GM21360 (cell line): ENCODE measurements at regions not wholly inside any gene's neighbourhood (a gene's known extent, or its start where the extent isn't known, plus 50 kb on each side); places are given as distances from the start of the nearest gene placed in this dataset.

Source experiments
- ATAC-seq: cut with Tn5 transposase; IDR thresholded peaks from one replicate; pipeline ENCODE4 v1.9.1; 2021; ENCODE audit warnings: mild to moderate bottlenecking, moderate library complexity; ENCODE audit not compliant: unreplicated experiment

- ATAC-seq: no peak
Observed at GRCh38 chr16:65445313-65446260, 323.7 kb upstream of the CDH11 start.

GRCh38 chr16:65441501-65441900 lies 319.6 kb upstream of the CDH11 start:
- no peak for ATAC-seq

GRCh38 chr16:65429504-65430181 lies 307.8 kb upstream of the CDH11 start:
- no peak for ATAC-seq

- ATAC-seq: no peak
Observed at GRCh38 chr16:65426484-65426883, 304.6 kb upstream of the CDH11 start.

- no peak for ATAC-seq
Observed at GRCh38 chr16:65422934-65423333, 301.1 kb upstream of the CDH11 start.

GRCh38 chr16:65421596-65421995 lies 299.7 kb upstream of the CDH11 start:
- ATAC-seq: no peak

- ATAC-seq: no peak
Observed at GRCh38 chr16:65418435-65418834, 296.6 kb upstream of the CDH11 start.

GRCh38 chr16:65415460-65415859 lies 293.6 kb upstream of the CDH11 start:
- no peak for ATAC-seq

GRCh38 chr16:65414284-65414984 lies 292.6 kb upstream of the CDH11 start:
- no peak for ATAC-seq

GRCh38 chr16:65413861-65414260 lies 292.0 kb upstream of the CDH11 start:
- no peak for ATAC-seq

GRCh38 chr16:65410801-65411200 lies 288.9 kb upstream of the CDH11 start:
- no peak for ATAC-seq

- ATAC-seq: no peak
Observed at GRCh38 chr16:65409510-65409909, 287.6 kb upstream of the CDH11 start.

- no peak for ATAC-seq
Observed at GRCh38 chr16:65406933-65407332, 285.1 kb upstream of the CDH11 start.

GRCh38 chr16:65406116-65406515 lies 284.3 kb upstream of the CDH11 start:
- no peak for ATAC-seq

- ATAC-seq: no peak
Observed at GRCh38 chr16:65394281-65394680, 272.4 kb upstream of the CDH11 start.

- no peak for ATAC-seq
Observed at GRCh38 chr16:65392806-65393565, 271.1 kb upstream of the CDH11 start.

- ATAC-seq: no peak
Observed at GRCh38 chr16:65388592-65388991, 266.7 kb upstream of the CDH11 start.

- no peak for ATAC-seq
Observed at GRCh38 chr16:65386672-65387071, 264.8 kb upstream of the CDH11 start.

GRCh38 chr16:65384441-65384840 lies 262.6 kb upstream of the CDH11 start:
- no peak for ATAC-seq

- ATAC-seq: no peak
Observed at GRCh38 chr16:65377195-65377594, 255.3 kb upstream of the CDH11 start.

- ATAC-seq: no peak
Observed at GRCh38 chr16:65376601-65377000, 254.7 kb upstream of the CDH11 start.
